Upper lobe of left lung (tissue), 4 donors: ENCODE measurements at regions not wholly inside any gene's neighbourhood (a gene's known extent, or its start where the extent isn't known, plus 50 kb on each side); places are given as distances from the start of the nearest gene placed in this dataset.

Experiments used
- CTCF ChIP-seq, 6 experiments: fragments of 450-650 bp in 4 of 6; fragments of 200-600 bp in 2 of 6; sonication (generic) in 2 of 6; IDR thresholded peaks; one replicate each; pipeline ENCODE4 v1.5.1; 2016 to 2019; ENCODE audit warnings: antibody characterized with exemption in 6 of 6
- EP300 ChIP-seq, 4 donors: sonication (generic); formaldehyde crosslinking; IDR thresholded peaks; one replicate each; pipeline ENCODE4 v1.5.1; 2017; ENCODE audit warnings: antibody characterized with exemption in 4 of 4, control low read depth in 2 of 4
- POLR2A ChIP-seq, 4 donors: fragments of 450-650 bp; IDR thresholded peaks; one replicate each; pipeline ENCODE4 v1.5.1; 2016 to 2017; ENCODE audit warnings: antibody characterized with exemption in 4 of 4, mild to moderate bottlenecking in 2 of 4
- POLR2AphosphoS5 ChIP-seq, 2 donors: sonication (generic); formaldehyde crosslinking; IDR thresholded peaks; one replicate each; pipeline ENCODE4 v1.5.1; 2017; ENCODE audit warnings: antibody characterized with exemption in 2 of 2

- TF ChIP-seq POLR2A (IDR thresholded peaks at IDR 0.05) (no peak), CTCF (IDR thresholded peaks at IDR 0.05) (no peak), POLR2AphosphoS5 (IDR thresholded peaks at IDR 0.05) (no peak), EP300 (IDR thresholded peaks at IDR 0.05) (no peak)
Observed at GRCh38 chrX:125005863-125006262, 313.8 kb upstream of the TEX13C start.
